GM10248 (cell line): ENCODE measurements at regions not wholly inside any gene's neighbourhood (a gene's known extent, or its start where the extent isn't known, plus 50 kb on each side); places are given as distances from the start of the nearest gene placed in this dataset.

Source experiments
- CTCF ChIA-PET: fragments of 300-600 bp; sonication (Branson Sonifier 250); formaldehyde crosslinking; extraction: SDS; loops from one replicate; lab custom pipeline; 2021; ENCODE audit warnings: antibody characterized with exemption; lab: Yijun Ruan, JAX
- POLR2A ChIA-PET: fragments of 350-650 bp; sonication (Branson Sonifier 250); formaldehyde crosslinking; extraction: SDS; loops from one replicate; lab custom pipeline; 2020; ENCODE audit warnings: antibody characterized with exemption; lab: Yijun Ruan, JAX
- DNase-seq: peaks from one replicate; pipeline ENCODE4 v3.0.0; 2012; ENCODE audit errors: extremely low spot score
- TF ChIP-seq, protein P1 (sequence below): IDR thresholded peaks from 2 replicates; pipeline ENCODE4 v1.5.1; 2012; ENCODE audit warnings: mild to moderate bottlenecking, low read depth; ENCODE audit errors: extremely low read depth, missing control alignments, control extremely low read depth

DNA sequence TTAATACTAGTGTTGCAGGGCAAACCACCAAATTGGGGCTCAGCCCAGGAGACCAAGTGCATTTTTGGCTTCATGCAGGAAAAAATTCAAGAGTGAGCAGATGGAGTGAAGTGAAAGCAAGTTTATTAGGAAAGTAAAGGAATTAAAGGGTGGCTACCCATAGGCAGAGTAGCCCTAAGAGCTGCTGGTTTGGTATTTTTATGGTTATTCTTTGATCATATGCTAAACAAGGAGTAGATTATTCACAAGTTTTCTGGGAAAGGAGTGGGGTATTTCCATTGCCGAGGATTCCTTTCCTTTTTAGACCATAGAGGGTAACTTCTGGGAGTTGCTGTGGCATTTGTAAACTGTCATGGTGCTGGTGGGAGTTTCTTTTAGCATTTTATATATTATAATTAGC is 459.0 kb downstream of the KLF5 start:
- DNase-seq: no peak
- ChIA-PET CTCF (no interaction called here), POLR2A (no interaction called here)
- TF ChIP-seq, protein P1, sequence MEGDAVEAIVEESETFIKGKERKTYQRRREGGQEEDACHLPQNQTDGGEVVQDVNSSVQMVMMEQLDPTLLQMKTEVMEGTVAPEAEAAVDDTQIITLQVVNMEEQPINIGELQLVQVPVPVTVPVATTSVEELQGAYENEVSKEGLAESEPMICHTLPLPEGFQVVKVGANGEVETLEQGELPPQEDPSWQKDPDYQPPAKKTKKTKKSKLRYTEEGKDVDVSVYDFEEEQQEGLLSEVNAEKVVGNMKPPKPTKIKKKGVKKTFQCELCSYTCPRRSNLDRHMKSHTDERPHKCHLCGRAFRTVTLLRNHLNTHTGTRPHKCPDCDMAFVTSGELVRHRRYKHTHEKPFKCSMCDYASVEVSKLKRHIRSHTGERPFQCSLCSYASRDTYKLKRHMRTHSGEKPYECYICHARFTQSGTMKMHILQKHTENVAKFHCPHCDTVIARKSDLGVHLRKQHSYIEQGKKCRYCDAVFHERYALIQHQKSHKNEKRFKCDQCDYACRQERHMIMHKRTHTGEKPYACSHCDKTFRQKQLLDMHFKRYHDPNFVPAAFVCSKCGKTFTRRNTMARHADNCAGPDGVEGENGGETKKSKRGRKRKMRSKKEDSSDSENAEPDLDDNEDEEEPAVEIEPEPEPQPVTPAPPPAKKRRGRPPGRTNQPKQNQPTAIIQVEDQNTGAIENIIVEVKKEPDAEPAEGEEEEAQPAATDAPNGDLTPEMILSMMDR: no peak

DNA sequence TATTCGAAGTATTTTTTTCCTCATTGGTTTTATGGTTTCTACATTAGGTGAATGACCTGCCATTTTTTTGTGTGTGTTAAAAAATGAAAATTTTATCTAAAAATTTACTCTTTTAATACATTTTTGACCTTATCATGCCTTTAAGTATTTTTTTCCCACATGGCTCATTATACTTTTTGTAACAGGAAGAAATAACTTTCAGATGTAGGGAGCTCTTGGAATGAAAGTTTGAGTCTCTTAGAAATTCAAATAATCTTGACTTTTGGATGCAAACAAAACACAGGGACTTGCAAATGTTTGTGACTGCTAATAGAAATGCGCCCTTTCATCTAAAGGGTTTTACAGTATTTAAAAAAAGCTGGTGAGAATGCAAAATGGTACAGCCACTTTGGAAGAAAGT is 457.9 kb downstream of the KLF5 start:
- ChIA-PET POLR2A (no interaction called here), CTCF (interaction anchor here (1.1 kb wide), 1 partner anchor 10 kb away, joined by 3 read pairs; no protein-coding TSS in a partner anchor)
- TF ChIP-seq, protein P1: no peak
- DNase-seq: no peak

DNA sequence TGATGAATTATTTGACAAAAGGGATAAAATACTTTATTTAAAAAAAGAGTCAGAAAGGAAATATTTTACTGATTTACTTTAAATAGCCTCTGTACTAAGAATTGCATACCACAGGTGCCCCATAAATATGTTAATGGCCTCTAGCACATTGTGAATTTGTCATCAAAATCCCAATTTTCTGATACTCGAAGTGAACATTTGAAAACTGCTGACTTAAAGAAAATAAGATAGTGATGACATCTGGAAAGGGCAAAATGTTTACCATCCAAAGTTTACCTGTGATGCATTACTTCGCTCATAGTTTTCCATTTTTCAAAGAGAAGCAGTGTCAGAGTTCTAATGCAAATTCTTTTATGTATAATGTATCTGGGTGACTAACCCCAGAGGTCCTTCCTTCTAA is 455.4 kb downstream of the KLF5 start:
- ChIA-PET POLR2A (no interaction called here), CTCF (no interaction called here)
- DNase-seq: no peak
- TF ChIP-seq, protein P1: no peak

DNA sequence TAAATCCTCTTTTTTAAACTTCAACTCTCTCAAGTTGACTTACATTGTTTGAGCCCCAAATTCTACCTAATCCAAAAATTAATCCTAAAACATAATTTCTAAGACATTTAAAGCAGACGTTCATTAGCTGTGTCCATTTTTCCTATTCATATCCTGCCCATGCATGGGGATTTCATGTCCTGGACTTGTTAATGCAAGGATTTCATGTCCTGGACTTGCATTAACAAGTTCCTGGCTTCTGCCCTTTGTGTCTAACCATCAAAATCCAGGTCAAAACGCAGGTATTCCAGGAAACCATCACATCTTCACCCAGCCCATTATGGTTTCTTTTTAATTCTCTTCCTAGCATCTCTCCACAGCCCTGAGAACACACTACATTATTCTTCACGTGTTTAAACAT is 454.9 kb downstream of the KLF5 start:
- CTCF ChIA-PET: no interaction called here
- TF ChIP-seq, protein P1: no peak
- DNase-seq: no peak
- POLR2A ChIA-PET: no interaction called here

DNA sequence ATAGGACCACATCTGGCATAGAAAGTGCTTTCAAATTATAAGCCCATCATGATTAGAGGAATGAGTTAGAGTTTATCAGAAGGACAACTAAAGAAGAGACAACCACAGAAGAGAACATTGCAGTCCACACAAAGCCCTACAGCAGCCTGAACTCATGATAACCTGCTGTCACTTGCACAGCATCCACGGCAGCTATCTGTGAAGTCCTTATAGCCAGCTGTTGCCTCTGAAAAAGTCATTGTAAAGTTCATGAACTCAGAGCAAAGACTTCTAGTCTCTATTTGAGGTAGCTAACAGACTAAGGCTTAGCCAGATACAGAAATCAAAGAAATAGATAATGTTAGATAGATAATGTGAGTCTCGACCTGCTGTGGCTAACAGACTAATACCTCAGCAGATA is 450.0 kb downstream of the KLF5 start:
- no peak for DNase-seq
- CTCF ChIA-PET: interaction anchor here (2.0 kb wide), 1 partner anchor 28 kb away, joined by 6 read pairs; no protein-coding TSS in a partner anchor
- TF ChIP-seq, protein P1: no peak
- POLR2A ChIA-PET: no interaction called here

DNA sequence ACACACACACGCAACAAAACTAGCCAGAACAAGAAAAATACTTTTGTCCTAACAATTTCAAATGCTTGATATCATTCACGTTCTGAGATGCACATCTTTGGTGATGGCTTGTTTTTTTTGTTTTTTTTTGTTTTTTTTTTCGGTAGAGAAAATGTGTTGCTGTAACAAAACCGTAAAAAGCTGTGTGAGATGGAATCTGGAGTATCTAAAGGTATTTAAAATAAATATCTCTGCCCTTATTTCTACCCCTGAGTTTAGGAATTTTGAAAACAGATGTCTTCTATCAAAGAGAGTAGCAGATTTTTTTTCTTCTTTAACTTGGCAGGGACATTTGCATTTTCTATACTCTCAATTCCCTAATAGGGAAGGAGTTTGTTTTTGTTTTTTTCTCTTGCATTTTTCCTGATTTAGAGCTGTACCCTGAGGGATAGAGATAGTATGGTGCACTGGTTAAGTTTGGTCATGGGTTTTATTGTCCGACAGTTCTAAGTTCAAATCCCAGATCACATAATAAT is 446.6 kb downstream of the KLF5 start:
- TF ChIP-seq, protein P1: no peak
- ChIA-PET CTCF (interaction anchor here (0.6 to 1.1 kb wide), 4 partner anchors 10 to 43 kb away, joined by 3 to 4 read pairs (median 4); no protein-coding TSS in a partner anchor), POLR2A (no interaction called here)
- DNase-seq: no peak
